GM21526 (cell line): ENCODE measurements at regions not wholly inside any gene's neighbourhood (a gene's known extent, or its start where the extent isn't known, plus 50 kb on each side); places are given as distances from the start of the nearest gene placed in this dataset.
"Not testable (repeated sequence)": the region's sequence is repeated elsewhere in the genome, so short reads cannot be mapped to it uniquely, and the experiment has no call there.

ENCODE experiments used
- ATAC-seq: cut with Tn5 transposase; IDR thresholded peaks from one replicate; pipeline ENCODE4 v1.9.1; 2021; ENCODE audit warnings: moderate library complexity; ENCODE audit not compliant: unreplicated experiment, low FRiP score

- ATAC-seq: no peak
Observed at GRCh38 chr2:878245-878930, 72.3 kb upstream of the SNTG2 start.

- no peak for ATAC-seq
Observed at GRCh38 chr2:877747-878146, 72.9 kb upstream of the SNTG2 start.

- ATAC-seq: no peak
Observed at GRCh38 chr2:875687-876615, 74.7 kb upstream of the SNTG2 start.

GRCh38 chr2:873651-874580, 76.7 kb upstream of the SNTG2 start:
- ATAC-seq: no peak

- no peak for ATAC-seq
Observed at GRCh38 chr2:873027-873426, 77.6 kb upstream of the SNTG2 start.

GRCh38 chr2:871926-872680, 78.5 kb upstream of the SNTG2 start:
- no peak for ATAC-seq

GRCh38 chr2:871175-871727, 79.4 kb upstream of the SNTG2 start:
- no peak for ATAC-seq

- ATAC-seq: no peak
Observed at GRCh38 chr2:870426-870825, 80.2 kb upstream of the SNTG2 start.

- ATAC-seq: no peak
Observed at GRCh38 chr2:869894-870293, 80.8 kb upstream of the SNTG2 start.

GRCh38 chr2:869357-869871, 81.2 kb upstream of the SNTG2 start:
- ATAC-seq: no peak

GRCh38 chr2:868857-869256, 81.8 kb upstream of the SNTG2 start:
- not testable (repeated sequence) for ATAC-seq

- no peak for ATAC-seq
Observed at GRCh38 chr2:867296-867695, 83.4 kb upstream of the SNTG2 start.

GRCh38 chr2:866887-867286, 83.8 kb upstream of the SNTG2 start:
- ATAC-seq: no peak

GRCh38 chr2:866009-866680, 84.5 kb upstream of the SNTG2 start:
- ATAC-seq: no peak

GRCh38 chr2:864501-865106, 86.0 kb upstream of the SNTG2 start:
- ATAC-seq: no peak

- no peak for ATAC-seq
Observed at GRCh38 chr2:863732-864450, 86.8 kb upstream of the SNTG2 start.

GRCh38 chr2:862731-863466, 87.8 kb upstream of the SNTG2 start:
- ATAC-seq: no peak
